A673 (cell line): ENCODE measurements at regions not wholly inside any gene's neighbourhood (a gene's known extent, or its start where the extent isn't known, plus 50 kb on each side); places are given as distances from the start of the nearest gene placed in this dataset.

Experiments used
- CTCF ChIP-seq: fragments of 300-800, 200-600 bp; sonication (generic); conservative IDR thresholded peaks from 2 replicates; pipeline ENCODE4 v1.5.1; 2017; ENCODE audit warnings: low read depth, mild to moderate bottlenecking, antibody characterized with exemption, low read length, moderate library complexity, mixed read lengths
- EZH2 ChIP-seq: fragments of 200-600 bp; sonication (generic); IDR thresholded peaks from 2 replicates; pipeline ENCODE4 v1.6.1; 2017; ENCODE audit warnings: borderline replicate concordance, low read depth, mild to moderate bottlenecking, mixed read lengths, antibody characterized with exemption, low read length; ENCODE audit not compliant: poor library complexity, severe bottlenecking

GRCh38 chr12:90679674-90680073 lies 275.3 kb downstream of the CCER1 start:
- TF ChIP-seq CTCF (no peak), EZH2 (no peak)
